Dermis microvascular lymphatic vessel endothelial cell (primary cell): ENCODE measurements at regions not wholly inside any gene's neighbourhood (a gene's known extent, or its start where the extent isn't known, plus 50 kb on each side); places are given as distances from the start of the nearest gene placed in this dataset.
"Not testable (repeated sequence)": the region's sequence is repeated elsewhere in the genome, so short reads cannot be mapped to it uniquely, and the experiment has no call there.

Experiments used
- DNase-seq, 2 donors: peaks; one replicate each; pipeline versions ENCODE4 v3.0.0 to v3.0.0-alpha.2; 2010; ENCODE audit warnings: low read depth in 2 of 2

GRCh38 chr13:42398533-42398932, 126.6 kb downstream of the AKAP11 start:
- no peak for DNase-seq

- DNase-seq: no peak
These were observed 128.4 kb downstream of the AKAP11 start for GRCh38 chr13:42400188-42400833.

- DNase-seq: no peak
These were observed 129.4 kb downstream of the AKAP11 start for GRCh38 chr13:42401376-42401775.

- DNase-seq: peak; percentile 69 to 85
These were observed 133.9 kb downstream of the AKAP11 start for GRCh38 chr13:42405665-42406390.

- DNase-seq: no peak
These were observed 137.1 kb downstream of the AKAP11 start for GRCh38 chr13:42409075-42409474.

- DNase-seq: no peak
These were observed 137.6 kb downstream of the AKAP11 start for GRCh38 chr13:42409551-42409950.

GRCh38 chr13:42412812-42413483, 141.0 kb downstream of the AKAP11 start:
- DNase-seq: no peak

GRCh38 chr13:42413484-42413815, 141.5 kb downstream of the AKAP11 start:
- DNase-seq: no peak

- DNase-seq: no peak
These were observed 145.7 kb downstream of the AKAP11 start for GRCh38 chr13:42417626-42418025.

GRCh38 chr13:42418184-42418583, 146.2 kb downstream of the AKAP11 start:
- DNase-seq: no peak

- DNase-seq: no peak
These were observed 148.4 kb downstream of the AKAP11 start for GRCh38 chr13:42420304-42420703.

GRCh38 chr13:42422681-42423080, 150.7 kb downstream of the AKAP11 start:
- no peak for DNase-seq

- no peak for DNase-seq
These were observed 149.8 kb upstream of the TNFSF11 start for GRCh38 chr13:42424182-42424581.

GRCh38 chr13:42445354-42445753, 128.6 kb upstream of the TNFSF11 start:
- DNase-seq: no peak

GRCh38 chr13:42446597-42446996, 127.4 kb upstream of the TNFSF11 start:
- not testable (repeated sequence) for DNase-seq

GRCh38 chr13:42453091-42453645, 120.8 kb upstream of the TNFSF11 start:
- no peak for DNase-seq

- DNase-seq: no peak
These were observed 119.2 kb upstream of the TNFSF11 start for GRCh38 chr13:42454749-42455148.

GRCh38 chr13:42458193-42458592, 115.8 kb upstream of the TNFSF11 start:
- no peak for DNase-seq

GRCh38 chr13:42466123-42466522, 107.8 kb upstream of the TNFSF11 start:
- DNase-seq: no peak

- DNase-seq: no peak
These were observed 107.3 kb upstream of the TNFSF11 start for GRCh38 chr13:42466609-42467008.

- DNase-seq: peak in 1 of 2 donors; percentile 70
These were observed 99.0 kb upstream of the TNFSF11 start for GRCh38 chr13:42474954-42475353.

- no peak for DNase-seq
These were observed 96.3 kb upstream of the TNFSF11 start for GRCh38 chr13:42477596-42478190.
